Femur (tissue), 1 donor: ENCODE measurements at regions not wholly inside any gene's neighbourhood (a gene's known extent, or its start where the extent isn't known, plus 50 kb on each side); places are given as distances from the start of the nearest gene placed in this dataset.

Source experiments
- DNase-seq: peaks from one replicate; pipeline ENCODE4 v3.0.0-alpha.2; 2017

GRCh38 chr6:15993716-15994228 is 135.1 kb upstream of the MYLIP start:
- no peak for DNase-seq

GRCh38 chr6:15990179-15990578 is 138.7 kb upstream of the MYLIP start:
- no peak for DNase-seq

GRCh38 chr6:15989397-15989796 is 139.5 kb upstream of the MYLIP start:
- no peak for DNase-seq

- DNase-seq: no peak
Observed at GRCh38 chr6:15987569-15987968, 141.3 kb upstream of the MYLIP start.

GRCh38 chr6:15986027-15986629 is 142.8 kb upstream of the MYLIP start:
- no peak for DNase-seq

GRCh38 chr6:15985379-15985959 is 143.4 kb upstream of the MYLIP start:
- no peak for DNase-seq

- no peak for DNase-seq
Observed at GRCh38 chr6:15981956-15982355, 146.9 kb upstream of the MYLIP start.

- DNase-seq: no peak
Observed at GRCh38 chr6:15980801-15981200, 148.1 kb upstream of the MYLIP start.

GRCh38 chr6:15978426-15978825 is 150.5 kb upstream of the MYLIP start:
- no peak for DNase-seq

- no peak for DNase-seq
Observed at GRCh38 chr6:15977050-15977449, 151.8 kb upstream of the MYLIP start.

GRCh38 chr6:15974817-15975216 is 154.1 kb upstream of the MYLIP start:
- peak; percentile 63 for DNase-seq

- no peak for DNase-seq
Observed at GRCh38 chr6:15970517-15970916, 158.4 kb upstream of the MYLIP start.

- no peak for DNase-seq
Observed at GRCh38 chr6:15969236-15969778, 159.6 kb upstream of the MYLIP start.

- DNase-seq: no peak
Observed at GRCh38 chr6:15968519-15968918, 160.4 kb upstream of the MYLIP start.

- no peak for DNase-seq
Observed at GRCh38 chr6:15966000-15966520, 162.8 kb upstream of the MYLIP start.

- no peak for DNase-seq
Observed at GRCh38 chr6:15962449-15962764, 166.5 kb upstream of the MYLIP start.

GRCh38 chr6:15961635-15962448 is 167.0 kb upstream of the MYLIP start:
- no peak for DNase-seq

GRCh38 chr6:15960740-15961634 is 167.9 kb upstream of the MYLIP start:
- DNase-seq: no peak

GRCh38 chr6:15957655-15958169 is 171.2 kb upstream of the MYLIP start:
- DNase-seq: no peak

GRCh38 chr6:15956205-15957106 is 172.4 kb upstream of the MYLIP start:
- no peak for DNase-seq

GRCh38 chr6:15955484-15955883 is 173.4 kb upstream of the MYLIP start:
- no peak for DNase-seq
